Heart right ventricle (tissue), 16 donors: ENCODE measurements at regions not wholly inside any gene's neighbourhood (a gene's known extent, or its start where the extent isn't known, plus 50 kb on each side); places are given as distances from the start of the nearest gene placed in this dataset.

Experiments used
- ATAC-seq, 8 donors: fragments of 200-7000 bp; cut with Tn5 transposase; one replicate each; pipeline ENCODE4 v1.9.1; 2020; ENCODE audit warnings: mild to moderate bottlenecking in 8 of 8, moderate library complexity in 8 of 8, moderate number of reproducible peaks in 1 of 8
- DNase-seq, 2 donors: peaks; one replicate each; pipeline ENCODE4 v3.0.0-alpha.2; 2020
- H3K27ac ChIP-seq, 10 donors: fragments of 200-600 bp; sonication (generic) in 2 of 10; one replicate each; pipeline versions ENCODE4 v1.5.0 to v1.8.0; 2020 to 2022; ENCODE audit warnings: mild to moderate bottlenecking in 3 of 10
- H3K27me3 ChIP-seq, 7 donors: fragments of 200-600 bp; one replicate each; pipeline ENCODE4 v1.8.0; 2021 to 2022; ENCODE audit warnings: mild to moderate bottlenecking in 2 of 7
- H3K36me3 ChIP-seq, 9 donors: fragments of 200-600 bp; sonication (generic) in 1 of 9; one replicate each; pipeline versions ENCODE4 v1.5.0 to v1.8.0; 2020 to 2022; ENCODE audit warnings: mild to moderate bottlenecking in 2 of 9
- H3K4me1 ChIP-seq, 9 donors: fragments of 200-600 bp; sonication (generic) in 1 of 9; one replicate each; pipeline versions ENCODE4 v1.5.0 to v1.8.0; 2020 to 2022; ENCODE audit warnings: mild to moderate bottlenecking in 4 of 9
- H3K4me3 ChIP-seq, 10 donors: fragments of 200-600 bp; sonication (generic) in 2 of 10; one replicate each; pipeline versions ENCODE4 v1.5.0 to v1.8.0; 2020 to 2022; ENCODE audit warnings: mild to moderate bottlenecking in 7 of 10, moderate library complexity in 2 of 10
- H3K9me3 ChIP-seq, 11 donors: fragments of 200-600 bp in 10 of 11; sonication (generic) in 2 of 11; one replicate each; pipeline versions ENCODE4 v1.5.0 to v1.8.0; 2013 to 2022; ENCODE audit warnings: mild to moderate bottlenecking in 2 of 11, control low read depth in 1 of 11, moderate library complexity in 1 of 11
- WGBS, 2 donors: extraction: QIAGEN DNeasy Blood & Tissue Kit; methylation state at CpG; one replicate each; pipeline ENCODE4 v1.1.7; 2013; ENCODE audit warnings: inconsistent platforms in 1 of 2; 5-methylcytosine and 5-hydroxymethylcytosine counted together
- intact Hi-C, 10 donors: fragments of 100-400 bp; cut with DNase I; formaldehyde crosslinking; loops; one replicate each; pipeline versions ENCODE4 v1.11.1 to v1.14.2; 2022
- TF ChIP-seq, protein P1 (sequence below), 9 donors: fragments of 200-600 bp; sonication (generic) in 2 of 9; IDR thresholded peaks; one replicate each; pipeline versions ENCODE4 v1.5.0 to v1.8.0; 2021 to 2022; ENCODE audit warnings: antibody characterized with exemption in 9 of 9, mild to moderate bottlenecking in 5 of 9, moderate library complexity in 1 of 9
- donor health status: Arrhythmogenic right ventricular cardiomyopathy.
- donor health status: ischemic (EF 13 %, LVEDD 7.1; RV severe dilation, severe dysfunction).
- donor health status: healthy with polysubstance abuse.
- donor health status: DM: no; HTN: yes; CAD: no.
- donor health status: DM: no; HTN: no; CAD: no.
- donor health status: ischemic (EF 25% LVEDD 6.9; RV normal size, moderate dysfunction).
- donor health status: ischemic (EF 25% LVEDD 5.7; RV mildly dilated, moderate dysfunction).
- donor health status: healthy.
- donor health status: DM: yes; HTN: yes; CAD: no.
- donor health status: Ischemic cardiomyopathy.
- donor health status: ischemic (EF 35%, LVEDD 5.7; RV mildly dilated, moderate dysfunction).
- donor health status: nonischemic (EF 11% LVEDD 7.7; RV severe dilation, severe dysfunction).
- donor health status: DM: yes; HTN: yes; CAD: no.
- donor health status: PGD.
- donor health status: ischemic (EF 29% LVEDD 5.4; RV normal size, mild dysfunction).
- donor health status: nonischemic (EF 23%, LVEDD 6.1; RV moderate dilation, normal function).

DNA sequence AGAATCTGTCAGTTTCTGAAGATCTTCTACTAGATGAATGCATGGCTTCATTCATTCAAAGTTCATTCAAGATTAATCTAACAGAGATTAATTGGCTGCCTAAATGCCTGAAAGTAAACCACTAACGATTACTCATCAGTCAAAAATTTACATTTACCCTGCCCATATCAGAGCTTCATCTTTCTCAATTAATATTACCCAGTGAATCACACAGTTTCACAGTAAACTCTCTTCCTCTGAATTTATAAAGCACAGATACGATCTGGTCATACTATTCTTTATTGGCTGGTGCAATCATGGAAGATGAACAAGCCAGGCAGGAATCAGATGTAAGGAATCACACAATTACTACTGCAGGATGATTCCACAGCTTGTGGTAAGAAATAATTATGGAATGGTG, 377.7 kb downstream of the SLC16A7 start:
- Histone ChIP-seq H3K27me3 (no peaks in the 10 kb centered on the region), H3K36me3 (no peaks in the 10 kb centered on the region), H3K27ac (no peak overlapping the region), H3K4me1 (no peaks in the 10 kb centered on the region), H3K4me3 (no peak overlapping the region), H3K9me3 (no peaks in the 10 kb centered on the region)
- intact Hi-C loops = no loop called here
- ATAC-seq (no peak), DNase-seq (no peak)
- WGBS, 2 donors = 70 to 72% methylated on average over 2 of the region's 2 CpGs
- TF ChIP-seq, protein P1, sequence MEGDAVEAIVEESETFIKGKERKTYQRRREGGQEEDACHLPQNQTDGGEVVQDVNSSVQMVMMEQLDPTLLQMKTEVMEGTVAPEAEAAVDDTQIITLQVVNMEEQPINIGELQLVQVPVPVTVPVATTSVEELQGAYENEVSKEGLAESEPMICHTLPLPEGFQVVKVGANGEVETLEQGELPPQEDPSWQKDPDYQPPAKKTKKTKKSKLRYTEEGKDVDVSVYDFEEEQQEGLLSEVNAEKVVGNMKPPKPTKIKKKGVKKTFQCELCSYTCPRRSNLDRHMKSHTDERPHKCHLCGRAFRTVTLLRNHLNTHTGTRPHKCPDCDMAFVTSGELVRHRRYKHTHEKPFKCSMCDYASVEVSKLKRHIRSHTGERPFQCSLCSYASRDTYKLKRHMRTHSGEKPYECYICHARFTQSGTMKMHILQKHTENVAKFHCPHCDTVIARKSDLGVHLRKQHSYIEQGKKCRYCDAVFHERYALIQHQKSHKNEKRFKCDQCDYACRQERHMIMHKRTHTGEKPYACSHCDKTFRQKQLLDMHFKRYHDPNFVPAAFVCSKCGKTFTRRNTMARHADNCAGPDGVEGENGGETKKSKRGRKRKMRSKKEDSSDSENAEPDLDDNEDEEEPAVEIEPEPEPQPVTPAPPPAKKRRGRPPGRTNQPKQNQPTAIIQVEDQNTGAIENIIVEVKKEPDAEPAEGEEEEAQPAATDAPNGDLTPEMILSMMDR (IDR thresholded peaks at IDR 0.05) = no peak

DNA sequence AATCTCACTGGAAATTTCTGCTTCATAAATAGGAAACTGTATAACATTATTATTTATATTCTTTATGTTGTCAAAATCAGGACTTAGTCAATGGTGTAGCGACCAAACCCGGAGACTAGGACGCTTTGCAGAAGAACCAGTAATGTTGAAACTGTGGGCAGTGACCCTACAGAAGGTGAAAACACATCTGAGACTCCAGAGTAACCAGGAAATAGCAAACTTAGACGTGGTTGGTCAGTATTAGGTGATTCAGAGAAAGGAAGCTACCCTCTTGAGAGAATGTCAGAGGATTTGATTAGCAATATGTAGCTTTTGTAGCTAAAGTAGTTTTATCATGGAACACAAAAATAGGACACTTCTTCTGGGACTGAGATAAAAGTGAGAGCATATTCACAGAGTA, 381.9 kb downstream of the SLC16A7 start:
- Histone ChIP-seq H3K36me3 (no peaks in the 10 kb centered on the region), H3K27ac (no peak overlapping the region), H3K4me3 (no peak overlapping the region), H3K27me3 (no peaks in the 10 kb centered on the region), H3K9me3 (no peaks in the 10 kb centered on the region), H3K4me1 (no peaks in the 10 kb centered on the region)
- TF ChIP-seq, protein P1 (IDR thresholded peaks at IDR 0.05) = no peak
- intact Hi-C loops = no loop called here
- ATAC-seq = no peak
- no peak for DNase-seq
- WGBS, 2 donors = 53 to 55% methylated on average over 4 of the region's 4 CpGs

- intact Hi-C loops = no loop called here
- DNase-seq (no peak), ATAC-seq (no peak)
- Histone ChIP-seq H3K27me3 (no peaks in the 10 kb centered on the region), H3K27ac (no peak overlapping the region), H3K36me3 (no peaks in the 10 kb centered on the region), H3K9me3 (peaks cover 0 to 2% (median 0%) of the 10 kb centered on the region in 11 donors), H3K4me3 (no peak overlapping the region), H3K4me1 (no peaks in the 10 kb centered on the region)
- WGBS, 2 donors = 90 to 91% methylated on average over 1 of the region's 1 CpG
- TF ChIP-seq, protein P1 (IDR thresholded peaks at IDR 0.05) = no peak
Observed at GRCh38 chr12:59980476-59980875, 384.6 kb downstream of the SLC16A7 start.

DNA sequence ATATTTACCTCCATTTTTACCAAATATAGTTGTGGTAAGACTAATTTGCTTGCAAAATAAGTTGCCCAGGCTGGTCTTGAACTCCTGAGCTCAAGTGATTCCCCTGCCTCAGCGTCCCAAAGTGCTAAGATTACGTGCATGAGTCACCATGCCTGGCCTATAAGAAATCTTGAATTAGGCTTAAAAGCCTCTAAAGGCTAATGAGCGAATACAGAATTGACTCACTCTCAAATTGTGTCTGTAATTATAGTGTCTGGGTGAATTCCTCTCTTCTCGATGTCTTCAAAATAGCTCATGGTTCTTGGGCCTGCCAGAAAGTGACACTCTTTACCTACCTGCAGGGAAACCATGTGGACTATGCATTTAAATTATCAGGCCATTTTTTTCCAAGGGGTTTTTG, 403.5 kb downstream of the SLC16A7 start:
- ATAC-seq (no peak), DNase-seq (no peak)
- Histone ChIP-seq H3K27ac (no peak overlapping the region), H3K4me1 (no peaks in the 10 kb centered on the region), H3K4me3 (no peak overlapping the region), H3K9me3 (peaks cover 0 to 17% (median 0%) of the 10 kb centered on the region in 11 donors), H3K36me3 (no peaks in the 10 kb centered on the region), H3K27me3 (no peaks in the 10 kb centered on the region)
- intact Hi-C loops = no loop called here
- TF ChIP-seq, protein P1 (IDR thresholded peaks at IDR 0.05) = no peak
- WGBS, 2 donors = 82 to 85% methylated on average over 4 of the region's 4 CpGs

DNA sequence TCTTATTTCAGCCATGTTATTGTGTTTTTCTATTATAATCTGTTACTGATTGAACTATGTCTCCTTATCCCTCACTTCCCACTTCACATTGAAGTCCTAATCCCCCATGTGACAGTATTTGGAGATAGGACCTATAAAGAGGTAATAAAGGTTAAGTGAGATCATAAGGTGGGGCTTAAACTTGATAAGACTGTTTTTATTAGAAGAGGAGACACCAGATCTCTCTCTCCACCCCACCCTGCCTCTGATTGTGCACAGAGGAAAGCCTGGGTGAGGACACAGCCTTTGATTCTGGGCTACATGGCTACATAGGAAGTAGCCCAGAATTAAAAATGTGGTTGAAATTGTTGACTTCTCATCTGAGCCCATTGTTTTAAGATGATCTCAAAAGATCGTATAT, 414.7 kb downstream of the SLC16A7 start:
- TF ChIP-seq, protein P1 (IDR thresholded peaks at IDR 0.05) = no peak
- DNase-seq = no peak
- Histone ChIP-seq H3K27ac (no peak overlapping the region), H3K4me1 (no peaks in the 10 kb centered on the region), H3K4me3 (no peak overlapping the region), H3K27me3 (no peaks in the 10 kb centered on the region), H3K9me3 (no peaks in the 10 kb centered on the region), H3K36me3 (no peaks in the 10 kb centered on the region)
- no peak for ATAC-seq
- intact Hi-C loops = no loop called here
- 59 to 82% methylated on average over 1 of the region's 1 CpG for WGBS, 2 donors
